Stimulated activated effector memory CD8-positive, alpha-beta T cell treated with anti-CD3 and anti-CD28 coated beads, Interleukin-12 subunit alpha, Interleukin-12 subunit beta, amount 100 ng/mL, for 72 hours (primary cell): ENCODE measurements at regions not wholly inside any gene's neighbourhood (a gene's known extent, or its start where the extent isn't known, plus 50 kb on each side); places are given as distances from the start of the nearest gene placed in this dataset.

Experiments used
- ATAC-seq: fragments of 150-1000 bp; cut with Tn5 transposase; 2 replicates; pipeline ENCODE4 v1.10.0; 2021
- DNase-seq, 2 donors: peaks; one replicate each; pipeline ENCODE4 v3.0.0; 2021 to 2022; ENCODE audit warnings: low spot score in 2 of 2
- H3K27ac Mint-ChIP-seq: one replicate; pipeline ENCODE4 v1.8.0; 2022; ENCODE audit warnings: mild to moderate bottlenecking, mixed read lengths
- H3K36me3 Mint-ChIP-seq: one replicate; pipeline ENCODE4 v1.8.0; 2022; ENCODE audit warnings: mild to moderate bottlenecking, mixed read lengths
- H3K4me1 Mint-ChIP-seq: one replicate; pipeline ENCODE4 v1.8.0; 2022; ENCODE audit warnings: mixed read lengths
- H3K4me3 Mint-ChIP-seq: one replicate; pipeline ENCODE4 v1.8.0; 2022; ENCODE audit warnings: mild to moderate bottlenecking, mixed read lengths
- H3K9me3 Mint-ChIP-seq: one replicate; pipeline ENCODE4 v1.8.0; 2022; ENCODE audit warnings: mixed read lengths

GRCh38 chr18:76647322-76647721 lies 152.3 kb upstream of the ZNF516 start:
- Mint-ChIP-seq H3K36me3 (no peaks in the 10 kb centered on the region), H3K4me3 (no peak overlapping the region), H3K9me3 (no peaks in the 10 kb centered on the region), H3K4me1 (no peaks in the 10 kb centered on the region), H3K27ac (no peak overlapping the region)
- ATAC-seq (no peak), DNase-seq (no peak)

- Mint-ChIP-seq H3K9me3 (no peaks in the 10 kb centered on the region), H3K4me3 (no peak overlapping the region), H3K27ac (no peak overlapping the region), H3K4me1 (no peaks in the 10 kb centered on the region), H3K36me3 (no peaks in the 10 kb centered on the region)
- DNase-seq: no peak
- ATAC-seq: no peak
Measured at GRCh38 chr18:76644580-76644979, 149.5 kb upstream of the ZNF516 start.

- ATAC-seq: peak; percentile 94
- Mint-ChIP-seq H3K4me1 (no peaks in the 10 kb centered on the region), H3K9me3 (no peaks in the 10 kb centered on the region)
Measured at GRCh38 chr18:76643996-76644395, 149.0 kb upstream of the ZNF516 start.

GRCh38 chr18:76643199-76643598 lies 148.2 kb upstream of the ZNF516 start:
- Mint-ChIP-seq H3K4me3 (no peak overlapping the region), H3K27ac (no peak overlapping the region), H3K36me3 (no peaks in the 10 kb centered on the region), H3K9me3 (no peaks in the 10 kb centered on the region), H3K4me1 (no peaks in the 10 kb centered on the region)
- ATAC-seq (peak; percentile 50), DNase-seq (no peak)

More at GRCh38 chr18:76643996-76644395, 149.0 kb upstream of the ZNF516 start:
- Mint-ChIP-seq H3K27ac (no peak overlapping the region), H3K4me3 (no peak overlapping the region), H3K36me3 (no peaks in the 10 kb centered on the region)
- no peak for DNase-seq

GRCh38 chr18:76640438-76640837 lies 145.4 kb upstream of the ZNF516 start:
- Mint-ChIP-seq H3K4me1 (no peaks in the 10 kb centered on the region), H3K4me3 (no peak overlapping the region), H3K27ac (no peak overlapping the region), H3K36me3 (no peaks in the 10 kb centered on the region), H3K9me3 (no peaks in the 10 kb centered on the region)
- no peak for ATAC-seq
- DNase-seq: no peak

- Mint-ChIP-seq H3K4me1 (no peaks in the 10 kb centered on the region), H3K27ac (no peak overlapping the region), H3K4me3 (no peak overlapping the region), H3K9me3 (no peaks in the 10 kb centered on the region), H3K36me3 (no peaks in the 10 kb centered on the region)
- DNase-seq (no peak), ATAC-seq (no peak)
Measured at GRCh38 chr18:76634564-76634963, 139.5 kb upstream of the ZNF516 start.

GRCh38 chr18:76633588-76634269 lies 138.7 kb upstream of the ZNF516 start:
- ATAC-seq: no peak
- no peak overlapping the region for H3K27ac Mint-ChIP-seq
- H3K4me3 Mint-ChIP-seq: no peak overlapping the region
- no peaks in the 10 kb centered on the region for H3K4me1 Mint-ChIP-seq
- DNase-seq: no peak
- no peaks in the 10 kb centered on the region for H3K9me3 Mint-ChIP-seq
- no peaks in the 10 kb centered on the region for H3K36me3 Mint-ChIP-seq

GRCh38 chr18:76627444-76627843 lies 132.4 kb upstream of the ZNF516 start:
- ATAC-seq: no peak
- no peaks in the 10 kb centered on the region for H3K4me1 Mint-ChIP-seq
- H3K27ac Mint-ChIP-seq: no peak overlapping the region
- H3K4me3 Mint-ChIP-seq: no peak overlapping the region
- peaks cover 3% of the 10 kb centered on the region for H3K9me3 Mint-ChIP-seq
- H3K36me3 Mint-ChIP-seq: no peaks in the 10 kb centered on the region
- DNase-seq: no peak

- DNase-seq (no peak), ATAC-seq (no peak)
- Mint-ChIP-seq H3K27ac (no peak overlapping the region), H3K4me3 (no peak overlapping the region), H3K9me3 (peaks cover 3% of the 10 kb centered on the region), H3K36me3 (no peaks in the 10 kb centered on the region), H3K4me1 (no peaks in the 10 kb centered on the region)
Measured at GRCh38 chr18:76626991-76627390, 131.9 kb upstream of the ZNF516 start.

- Mint-ChIP-seq H3K27ac (no peak overlapping the region), H3K36me3 (no peaks in the 10 kb centered on the region), H3K4me1 (peaks cover 7% of the 10 kb centered on the region), H3K4me3 (no peak overlapping the region), H3K9me3 (no peaks in the 10 kb centered on the region)
- ATAC-seq: no peak
- no peak for DNase-seq
Measured at GRCh38 chr18:76622651-76623050, 127.6 kb upstream of the ZNF516 start.

GRCh38 chr18:76621782-76622495 lies 126.9 kb upstream of the ZNF516 start:
- no peak for DNase-seq

GRCh38 chr18:76621226-76621625 lies 126.2 kb upstream of the ZNF516 start:
- H3K4me1 Mint-ChIP-seq: peaks cover 7% of the 10 kb centered on the region
- no peaks in the 10 kb centered on the region for H3K36me3 Mint-ChIP-seq
- H3K9me3 Mint-ChIP-seq: no peaks in the 10 kb centered on the region
- ATAC-seq (no peak), DNase-seq (no peak)
- H3K27ac Mint-ChIP-seq: no peak overlapping the region
- H3K4me3 Mint-ChIP-seq: no peak overlapping the region

More at GRCh38 chr18:76621782-76622495, 126.9 kb upstream of the ZNF516 start:
- Mint-ChIP-seq H3K36me3 (no peaks in the 10 kb centered on the region), H3K9me3 (no peaks in the 10 kb centered on the region), H3K27ac (no peak overlapping the region), H3K4me3 (no peak overlapping the region), H3K4me1 (peaks cover 7% of the 10 kb centered on the region)
- ATAC-seq: no peak

- Mint-ChIP-seq H3K4me1 (peaks cover 7% of the 10 kb centered on the region), H3K4me3 (peak overlapping the region; percentile 32), H3K27ac (no peak overlapping the region), H3K36me3 (no peaks in the 10 kb centered on the region), H3K9me3 (no peaks in the 10 kb centered on the region)
- ATAC-seq (peak; percentile 71), DNase-seq (no peak)
Measured at GRCh38 chr18:76620321-76621170, 125.5 kb upstream of the ZNF516 start.

- Mint-ChIP-seq H3K4me3 (peak overlapping the region; percentile 32), H3K4me1 (peaks cover 7% of the 10 kb centered on the region), H3K36me3 (no peaks in the 10 kb centered on the region), H3K27ac (no peak overlapping the region), H3K9me3 (no peaks in the 10 kb centered on the region)
- DNase-seq (no peak), ATAC-seq (no peak)
Measured at GRCh38 chr18:76619621-76620315, 124.7 kb upstream of the ZNF516 start.

- Mint-ChIP-seq H3K27ac (no peak overlapping the region), H3K36me3 (no peaks in the 10 kb centered on the region), H3K9me3 (no peaks in the 10 kb centered on the region), H3K4me1 (peaks cover 7% of the 10 kb centered on the region), H3K4me3 (peak overlapping the region; percentile 32)
- ATAC-seq (no peak), DNase-seq (no peak)
Measured at GRCh38 chr18:76619261-76619620, 124.2 kb upstream of the ZNF516 start.
